ENCODE measurements at regions not wholly inside any gene's neighbourhood (a gene's known extent, or its start where the extent isn't known, plus 50 kb on each side); places are given as distances from the start of the nearest gene placed in this dataset.

DNA sequence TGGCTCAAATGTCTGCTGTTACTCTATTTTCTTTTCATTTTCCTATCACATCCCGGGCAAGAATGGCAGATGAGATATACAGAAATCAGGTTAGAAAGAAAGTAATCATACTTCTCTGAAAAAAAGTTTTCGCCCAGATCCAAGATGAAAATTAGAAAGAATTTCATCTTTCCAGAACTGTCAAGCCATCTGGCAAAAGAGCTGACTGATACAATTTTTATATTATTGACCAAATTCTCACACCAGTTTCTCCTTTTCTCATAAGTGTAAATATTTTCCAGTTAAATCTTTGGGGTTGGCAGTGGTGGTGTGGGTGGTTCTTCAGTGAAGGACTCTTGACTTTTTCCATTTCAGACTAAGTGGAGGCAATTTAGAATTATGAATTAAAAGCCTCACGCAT is 371.9 kb downstream of the CD83 start:
- Histone ChIP-seq H3K4me2 (ENCODE audit: low read length) (no peak overlapping the region), H3K9me2 (ENCODE audit: insufficient read depth) (no peaks in the 10 kb centered on the region), H3K9ac (ENCODE audit: low read length) (no peak overlapping the region), H3K27me3 (ENCODE audit: insufficient read depth, low read length) (no peaks in the 10 kb centered on the region), H3K4me3 (replicated peaks in 1 of 2; ENCODE audit: low read depth in 1 of 2, low read length in 2 of 2) (no peak overlapping the region), H3K79me2 (ENCODE audit: insufficient read depth, low read length) (no peaks in the 10 kb centered on the region), H2AFZ (ENCODE audit: low read depth, low read length, poor library complexity, severe bottlenecking) (no peak overlapping the region), H3K27ac (ENCODE audit: low read depth, low read length) (no peak overlapping the region), H3K36me3 (ENCODE audit: control insufficient read depth in 1 of 2, insufficient read depth in 2 of 2, low read length in 2 of 2) (no peaks in the 10 kb centered on the region), H4K20me1 (ENCODE audit: insufficient read depth) (no peaks in the 10 kb centered on the region), H3K4me1 (ENCODE audit: control insufficient read depth in 1 of 2, insufficient read depth in 2 of 2, low read length in 2 of 2) (no peaks in the 10 kb centered on the region), H3K9me3 (ENCODE audit: control insufficient read depth in 1 of 2, insufficient read depth in 1 of 2, low read depth in 1 of 2, low read length in 2 of 2) (peaks cover 0 to 6% of the 10 kb centered on the region in 2 experiments; a peak in 1 of 4 replicates)
- CTCF ChIA-PET: no interaction called here
- RAD21 ChIA-PET (ENCODE audit: low non-redundant PET in 1 of 2, low total read pairs in 2 of 2, uncharacterized antibody in 2 of 2, unreplicated experiment in 2 of 2): no interaction called here
- no peak for DNase-seq (ENCODE audit: low read depth, low spot score)
- POLR2A ChIA-PET: no interaction called here
- BruUV-seq (replicated peaks): no TSS peak
- ATAC-seq: no peak
- TF ChIP-seq SRF (IDR thresholded peaks at IDR 0.05; ENCODE audit: low read depth) (no peak), SIN3A (IDR thresholded peaks at IDR 0.05; ENCODE audit: low read depth) (no peak), CEBPB (IDR thresholded peaks at IDR 0.05; ENCODE audit: low read depth) (no peak)
- intact Hi-C loops (cut with micrococcal nuclease): no loop called here

DNA sequence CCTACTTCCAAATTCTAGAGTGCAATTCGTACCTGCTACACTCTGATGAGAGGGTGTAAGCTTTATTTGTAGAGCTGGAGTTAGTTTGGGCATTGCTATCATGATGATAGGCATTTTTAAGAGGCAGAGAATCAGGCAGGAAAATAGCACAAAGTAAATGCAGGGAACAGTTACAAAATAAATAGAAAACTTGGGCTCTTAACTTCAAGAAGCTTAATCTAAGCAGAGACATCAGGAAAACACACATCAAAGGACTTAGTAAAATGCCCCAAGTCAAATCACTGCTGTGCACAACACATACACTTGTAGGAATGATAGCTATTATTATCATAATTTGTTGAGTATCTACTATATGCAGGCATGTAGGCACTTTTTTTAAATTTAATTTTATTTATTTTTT is 381.2 kb downstream of the CD83 start:
- no peaks in the 10 kb centered on the region for H3K9me2 ChIP-seq (ENCODE audit: insufficient read depth)
- DNase-seq (ENCODE audit: low read depth, low spot score): no peak
- RAD21 ChIA-PET (ENCODE audit: low non-redundant PET in 1 of 2, low total read pairs in 2 of 2, uncharacterized antibody in 2 of 2, unreplicated experiment in 2 of 2): no interaction called here
- ATAC-seq: no peak
- POLR2A ChIA-PET: interaction anchor here (0.7 kb wide), 1 partner anchor 59 kb away, joined by 5 read pairs; no protein-coding TSS in a partner anchor
- H3K36me3 ChIP-seq (ENCODE audit: control insufficient read depth in 1 of 2, insufficient read depth in 2 of 2, low read length in 2 of 2): no peaks in the 10 kb centered on the region
- H3K27me3 ChIP-seq (ENCODE audit: insufficient read depth, low read length): no peaks in the 10 kb centered on the region
- no peaks in the 10 kb centered on the region for H3K9me3 ChIP-seq (ENCODE audit: control insufficient read depth in 1 of 2, insufficient read depth in 1 of 2, low read depth in 1 of 2, low read length in 2 of 2)
- peaks cover 9 to 28% of the 10 kb centered on the region in 2 experiments for H3K4me1 ChIP-seq (ENCODE audit: control insufficient read depth in 1 of 2, insufficient read depth in 2 of 2, low read length in 2 of 2)
- no peaks in the 10 kb centered on the region for H3K79me2 ChIP-seq (ENCODE audit: insufficient read depth, low read length)
- CTCF ChIA-PET: no interaction called here
- H3K4me3 ChIP-seq (replicated peaks in 1 of 2; ENCODE audit: low read depth in 1 of 2, low read length in 2 of 2): no peak overlapping the region
- no peak overlapping the region for H3K4me2 ChIP-seq (ENCODE audit: low read length)
- H3K27ac ChIP-seq (ENCODE audit: low read depth, low read length): no peak overlapping the region
- no peak overlapping the region for H2AFZ ChIP-seq (ENCODE audit: low read depth, low read length, poor library complexity, severe bottlenecking)
- H3K9ac ChIP-seq (ENCODE audit: low read length): no peak overlapping the region
- BruUV-seq (replicated peaks): no TSS peak
- no peaks in the 10 kb centered on the region for H4K20me1 ChIP-seq (ENCODE audit: insufficient read depth)
- intact Hi-C loops (cut with micrococcal nuclease): no loop called here
- TF ChIP-seq ZFX (IDR thresholded peaks at IDR 0.05) (no peak), JUND (IDR thresholded peaks at IDR 0.05) (no peak), FOSL1 (IDR thresholded peaks at IDR 0.05; ENCODE audit: low read depth) (no peak), SIN3A (IDR thresholded peaks at IDR 0.05; ENCODE audit: low read depth) (no peak), ELF1 (IDR thresholded peaks at IDR 0.05; ENCODE audit: borderline replicate concordance, low read depth) (no peak), ZNF274 (IDR thresholded peaks at IDR 0.05; ENCODE audit: low read depth, low read length) (no peak), POLR2AphosphoS5 (IDR thresholded peaks at IDR 0.05; ENCODE audit: low read depth, low read length) (no peak), YY1 (IDR thresholded peaks at IDR 0.05; ENCODE audit: extremely low read depth, insufficient replicate concordance, low read depth, low read length) (no peak), MAX (IDR thresholded peaks at IDR 0.05) (no peak), TCF7L2 (IDR thresholded peaks at IDR 0.05; ENCODE audit: borderline replicate concordance, extremely low read depth, insufficient read depth, insufficient read length) (no peak), REST (IDR thresholded peaks at IDR 0.05; ENCODE audit: low read depth) (no peak), POLR2A (IDR thresholded peaks at IDR 0.05; ENCODE audit: borderline replicate concordance, extremely low read depth, insufficient read depth, insufficient read length) (no peak), EZH2phosphoT487 (IDR thresholded peaks at IDR 0.05; ENCODE audit: borderline replicate concordance) (no peak), CEBPB (IDR thresholded peaks at IDR 0.05; ENCODE audit: low read depth) (no peak), ATF3 (IDR thresholded peaks at IDR 0.05) (no peak)
- TF ChIP-seq, protein P1, sequence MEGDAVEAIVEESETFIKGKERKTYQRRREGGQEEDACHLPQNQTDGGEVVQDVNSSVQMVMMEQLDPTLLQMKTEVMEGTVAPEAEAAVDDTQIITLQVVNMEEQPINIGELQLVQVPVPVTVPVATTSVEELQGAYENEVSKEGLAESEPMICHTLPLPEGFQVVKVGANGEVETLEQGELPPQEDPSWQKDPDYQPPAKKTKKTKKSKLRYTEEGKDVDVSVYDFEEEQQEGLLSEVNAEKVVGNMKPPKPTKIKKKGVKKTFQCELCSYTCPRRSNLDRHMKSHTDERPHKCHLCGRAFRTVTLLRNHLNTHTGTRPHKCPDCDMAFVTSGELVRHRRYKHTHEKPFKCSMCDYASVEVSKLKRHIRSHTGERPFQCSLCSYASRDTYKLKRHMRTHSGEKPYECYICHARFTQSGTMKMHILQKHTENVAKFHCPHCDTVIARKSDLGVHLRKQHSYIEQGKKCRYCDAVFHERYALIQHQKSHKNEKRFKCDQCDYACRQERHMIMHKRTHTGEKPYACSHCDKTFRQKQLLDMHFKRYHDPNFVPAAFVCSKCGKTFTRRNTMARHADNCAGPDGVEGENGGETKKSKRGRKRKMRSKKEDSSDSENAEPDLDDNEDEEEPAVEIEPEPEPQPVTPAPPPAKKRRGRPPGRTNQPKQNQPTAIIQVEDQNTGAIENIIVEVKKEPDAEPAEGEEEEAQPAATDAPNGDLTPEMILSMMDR (IDR thresholded peaks at IDR 0.05 in 2 of 3, conservative IDR thresholded peaks at IDR 0.05 in 1 of 3; ENCODE audit: borderline replicate concordance in 1 of 3, insufficient read depth in 1 of 3, low read depth in 2 of 3, low read length in 2 of 3): no peak

Measured in HCT116 (cell line).